ENCODE measurements at regions not wholly inside any gene's neighbourhood (a gene's known extent, or its start where the extent isn't known, plus 50 kb on each side); places are given as distances from the start of the nearest gene placed in this dataset.

DNA sequence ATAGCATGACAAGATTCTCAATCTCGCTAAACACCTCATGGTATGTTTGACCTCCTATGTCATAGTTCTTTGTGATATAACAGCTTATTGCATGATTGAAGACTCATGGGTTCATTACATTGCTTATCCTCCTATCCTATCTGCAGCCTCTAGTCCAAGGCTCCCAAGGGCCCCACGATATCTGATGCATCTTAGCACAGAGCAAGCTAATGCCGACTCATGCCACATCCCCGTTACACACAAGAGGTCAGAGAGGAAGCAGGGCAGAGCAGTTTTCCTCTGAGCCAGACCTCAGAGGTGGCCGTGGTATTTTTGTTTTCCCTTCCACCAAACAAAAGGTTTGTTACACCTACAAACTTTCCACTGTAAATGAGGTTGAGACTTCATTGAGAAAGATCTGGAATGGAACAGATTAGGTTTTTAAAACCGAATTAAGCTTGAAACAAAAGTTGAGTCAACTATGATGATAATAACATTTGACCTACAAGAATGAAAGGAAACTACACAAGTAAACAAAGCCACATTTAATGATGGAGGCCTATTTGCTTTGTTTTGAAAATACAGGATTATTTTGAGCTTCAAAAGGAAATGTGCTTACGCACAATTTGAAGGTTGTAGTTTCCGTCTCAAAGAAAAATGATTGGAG is 133.9 kb upstream of the MYLIP start:
- no peak for DNase-seq (ENCODE audit: low read depth)

DNA sequence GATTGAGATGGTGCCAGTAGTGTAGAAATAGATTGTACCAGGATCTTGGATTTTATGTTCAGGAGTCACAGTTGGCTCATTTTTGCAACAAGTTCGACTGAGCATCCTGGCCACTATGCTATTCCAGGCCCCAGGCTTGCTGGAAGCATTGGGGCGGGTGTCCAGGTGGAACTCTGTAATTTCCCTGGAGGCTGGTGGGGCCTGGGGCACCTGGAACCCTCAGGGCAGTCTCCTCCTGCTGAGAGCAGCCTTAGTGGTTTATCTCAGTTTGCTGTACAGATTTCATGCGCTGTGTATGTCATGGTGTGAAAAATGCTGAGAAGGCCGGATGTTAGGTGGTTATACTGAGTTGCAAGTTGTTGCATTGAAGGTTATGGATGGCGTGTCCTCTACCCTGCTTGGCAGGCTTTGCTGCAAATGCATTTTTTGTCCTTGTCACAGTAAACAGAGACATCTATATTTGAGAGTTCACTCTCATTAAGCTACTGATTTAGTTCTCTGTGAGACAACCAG is 135.1 kb upstream of the MYLIP start:
- DNase-seq (ENCODE audit: low read depth): no peak

DNA sequence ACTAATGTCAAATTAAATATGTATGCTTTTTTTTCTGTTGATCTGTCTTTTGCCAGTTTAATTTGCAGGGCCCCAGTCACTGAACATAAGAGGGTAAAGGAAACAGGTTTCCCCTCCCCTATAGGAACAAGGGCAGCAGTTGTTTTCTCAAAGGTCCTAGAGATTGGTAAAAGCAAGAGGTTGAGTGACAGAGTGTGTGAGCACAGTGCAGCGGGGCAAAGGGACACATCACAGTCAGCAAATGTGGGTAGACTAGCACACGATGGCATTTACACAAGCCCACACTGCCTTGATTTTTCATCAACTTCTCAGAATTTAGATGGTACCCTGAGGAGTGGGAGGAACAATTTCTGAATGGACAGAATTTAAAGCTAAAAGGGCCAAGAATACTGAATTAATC is 138.7 kb upstream of the MYLIP start:
- DNase-seq (ENCODE audit: low read depth): no peak

DNA sequence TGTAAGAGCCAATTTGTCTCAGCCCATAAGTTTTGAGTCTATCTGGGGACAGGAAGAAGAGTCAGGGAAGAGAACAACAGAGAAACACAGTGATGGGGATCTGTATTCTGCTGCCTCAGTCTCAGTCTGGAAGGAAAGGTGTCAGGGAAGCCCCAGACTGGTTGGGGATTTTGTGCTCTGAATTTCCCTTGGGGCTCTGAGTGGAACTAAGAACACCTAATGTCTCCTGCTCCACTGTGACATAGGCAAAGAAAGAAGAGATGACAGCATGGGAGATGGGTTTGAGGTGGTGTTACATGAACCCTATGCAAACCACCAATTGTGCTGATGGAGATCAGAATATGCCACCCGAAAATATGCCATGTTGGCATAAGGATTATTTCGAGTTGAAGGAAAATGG is 139.5 kb upstream of the MYLIP start:
- DNase-seq (ENCODE audit: low read depth): no peak

GRCh38 chr6:15987569-15987968 is 141.3 kb upstream of the MYLIP start:
- DNase-seq (ENCODE audit: low read depth): no peak

DNA sequence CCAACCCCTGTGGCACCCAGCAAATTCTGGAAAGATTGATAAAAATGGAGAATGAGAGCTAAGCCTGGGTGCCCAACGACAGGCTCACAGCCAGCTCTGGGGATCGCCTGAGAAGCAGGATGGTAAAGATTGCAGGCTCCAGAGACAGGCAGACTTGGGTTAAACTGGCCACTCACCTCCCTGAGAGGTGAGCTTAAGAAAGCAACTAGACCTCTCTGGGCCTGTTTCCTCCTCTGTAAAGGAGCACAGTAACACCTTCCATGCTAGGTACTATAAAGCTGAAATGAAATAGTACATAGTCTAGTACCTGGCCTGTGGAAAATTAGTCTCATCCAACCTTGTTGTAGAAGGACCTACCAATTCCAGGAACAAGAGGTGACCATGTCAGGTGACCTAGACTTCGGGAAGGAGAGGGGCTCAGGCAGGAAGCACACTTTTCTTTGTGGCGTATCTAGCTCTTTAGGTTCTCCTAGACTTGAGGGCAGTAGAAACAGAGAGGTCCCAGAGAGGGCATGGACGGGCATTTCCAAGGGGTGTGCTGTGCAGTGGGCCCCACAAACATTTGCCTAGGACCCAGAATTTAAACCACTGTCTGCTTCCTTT is 142.8 kb upstream of the MYLIP start:
- no peak for DNase-seq (ENCODE audit: low read depth)

GRCh38 chr6:15985379-15985959 is 143.4 kb upstream of the MYLIP start:
- DNase-seq (ENCODE audit: low read depth): no peak

GRCh38 chr6:15981956-15982355 is 146.9 kb upstream of the MYLIP start:
- DNase-seq (ENCODE audit: low read depth): no peak

GRCh38 chr6:15980801-15981200 is 148.1 kb upstream of the MYLIP start:
- DNase-seq (ENCODE audit: low read depth): no peak

DNA sequence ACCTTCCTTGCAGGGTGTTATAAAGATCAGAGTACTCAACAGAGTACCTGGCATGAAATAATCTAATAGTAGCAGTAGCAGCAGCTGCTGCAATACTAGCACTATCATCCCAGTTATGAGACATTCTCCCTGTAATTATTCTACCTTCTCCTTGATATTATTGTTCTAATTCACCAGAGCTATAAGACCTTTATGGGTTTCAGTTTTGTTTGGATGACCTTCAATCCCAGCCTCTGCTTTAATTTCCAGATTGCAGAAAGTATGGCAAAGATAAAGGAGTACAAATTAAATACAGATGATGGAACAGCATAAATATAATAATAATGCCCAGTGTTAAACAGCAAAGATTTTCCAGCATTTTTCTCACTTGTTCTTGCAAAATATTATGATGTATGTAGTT is 150.5 kb upstream of the MYLIP start:
- DNase-seq (ENCODE audit: low read depth): no peak

GRCh38 chr6:15977050-15977449 is 151.8 kb upstream of the MYLIP start:
- DNase-seq (ENCODE audit: low read depth): no peak

- no peak for DNase-seq (ENCODE audit: low read depth)
Measured at GRCh38 chr6:15974817-15975216, 154.1 kb upstream of the MYLIP start.

- no peak for DNase-seq (ENCODE audit: low read depth)
Measured at GRCh38 chr6:15970517-15970916, 158.4 kb upstream of the MYLIP start.

DNA sequence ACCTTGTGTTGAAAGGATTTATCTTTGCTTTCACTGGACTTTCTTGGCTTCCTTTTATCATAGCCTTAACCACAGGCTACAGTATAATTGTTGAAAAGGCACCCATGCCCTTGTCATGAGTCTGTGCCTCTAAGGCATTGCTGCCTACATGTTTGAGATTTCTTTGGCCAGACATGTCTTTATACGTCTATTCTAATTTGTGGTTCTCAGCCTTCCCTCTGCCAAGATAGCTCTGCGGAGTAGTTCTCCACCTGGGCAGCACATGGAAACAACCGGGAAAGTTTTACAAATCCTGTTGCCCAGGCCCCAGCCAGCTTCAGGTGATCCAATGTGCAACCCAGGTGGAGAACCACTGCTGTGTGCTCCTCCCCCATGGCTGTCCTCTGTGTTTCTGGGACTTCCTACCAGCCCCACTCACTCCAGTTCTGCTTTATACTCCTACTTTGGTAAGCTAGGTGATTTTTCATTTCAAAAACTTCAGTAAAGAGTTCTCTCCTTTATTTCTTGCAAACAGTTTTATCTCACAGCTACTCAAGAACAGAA is 159.6 kb upstream of the MYLIP start:
- DNase-seq (ENCODE audit: low read depth): no peak

- DNase-seq (ENCODE audit: low read depth): no peak
Measured at GRCh38 chr6:15968519-15968918, 160.4 kb upstream of the MYLIP start.

DNA sequence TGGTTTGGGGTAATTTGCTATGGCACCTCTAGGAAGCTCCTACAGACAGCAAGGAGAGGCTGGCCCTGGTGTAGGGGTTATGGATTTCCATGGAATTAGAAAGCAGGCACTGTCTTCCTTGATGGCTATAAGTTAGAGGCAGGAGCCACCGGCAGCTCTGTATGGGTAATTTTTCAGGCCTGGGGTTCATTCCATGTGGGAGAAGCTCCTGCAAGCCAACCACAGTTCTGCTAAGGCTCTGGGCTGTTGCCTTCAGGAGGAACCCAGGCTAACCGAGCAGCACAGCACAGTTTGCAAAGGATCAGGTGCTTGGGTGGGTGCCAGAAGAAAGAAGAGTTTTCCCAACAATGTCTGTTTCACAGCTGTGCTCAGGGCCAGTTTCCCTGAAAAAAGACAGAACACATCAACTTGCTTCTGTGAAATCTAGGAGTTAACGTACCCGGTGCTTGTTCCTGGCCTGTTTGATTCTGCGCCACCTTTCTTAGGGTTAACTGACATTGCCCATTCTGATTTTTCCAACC is 162.8 kb upstream of the MYLIP start:
- no peak for DNase-seq (ENCODE audit: low read depth)

- DNase-seq (ENCODE audit: low read depth): peak; percentile 78
Measured at GRCh38 chr6:15962449-15962764, 166.5 kb upstream of the MYLIP start.

DNA sequence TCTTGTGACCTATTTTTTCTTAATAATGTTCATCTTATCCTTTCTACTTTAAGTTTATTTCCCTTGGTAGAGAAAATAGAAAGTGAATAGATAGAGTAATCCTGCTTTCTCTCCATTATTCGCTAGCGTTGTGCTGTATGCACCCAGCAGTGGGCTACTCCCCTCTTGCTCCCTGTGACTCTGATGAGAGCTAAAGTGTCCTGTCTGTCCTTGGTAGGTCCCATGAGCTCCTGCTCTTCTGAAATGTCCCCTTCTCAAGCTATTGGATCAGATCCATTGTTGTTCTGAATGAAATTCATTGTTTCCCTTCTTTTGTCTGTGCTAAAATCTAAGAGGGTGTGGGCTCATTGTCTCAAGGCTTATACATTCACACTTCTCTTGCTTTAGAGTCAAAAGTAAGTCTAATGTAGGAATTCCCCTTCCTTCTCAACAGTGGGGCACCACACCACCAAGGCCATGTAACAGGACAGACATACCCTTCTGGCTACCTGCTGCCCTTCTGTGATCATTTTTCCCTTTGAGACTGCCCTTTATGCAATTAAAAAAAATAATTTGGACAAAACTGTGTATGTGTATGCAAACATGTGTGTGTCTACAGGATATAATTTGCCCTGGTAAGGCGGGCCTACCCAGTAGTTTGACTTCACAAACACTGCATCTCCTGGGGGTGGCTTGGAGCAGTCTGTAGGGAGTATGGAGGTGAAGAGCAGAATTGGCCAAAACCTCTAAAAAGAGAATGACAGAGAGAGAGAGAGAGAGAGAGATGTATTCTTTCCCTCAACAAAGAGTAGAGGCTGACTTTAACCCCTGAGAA is 167.0 kb upstream of the MYLIP start:
- no peak for DNase-seq (ENCODE audit: low read depth)

GRCh38 chr6:15960740-15961634 is 167.9 kb upstream of the MYLIP start:
- no peak for DNase-seq (ENCODE audit: low read depth)

GRCh38 chr6:15957655-15958169 is 171.2 kb upstream of the MYLIP start:
- DNase-seq (ENCODE audit: low read depth): no peak
